ENCODE measurements at regions not wholly inside any gene's neighbourhood (a gene's known extent, or its start where the extent isn't known, plus 50 kb on each side); places are given as distances from the start of the nearest gene placed in this dataset.

- TF ChIP-seq RB1 (IDR thresholded peaks at IDR 0.05; ENCODE audit: borderline replicate concordance) (no peak), POLR2AphosphoS5 (IDR thresholded peaks at IDR 0.05; ENCODE audit: low read length) (no peak), CEBPB (IDR thresholded peaks at IDR 0.05; ENCODE audit: borderline replicate concordance in 1 of 2, low read depth in 2 of 2, low read length in 2 of 2) (no peak), HSF1 (IDR thresholded peaks at IDR 0.05; ENCODE audit: low read depth, low read length) (no peak), ZNF592 (IDR thresholded peaks at IDR 0.05) (no peak), FOXM1 (IDR thresholded peaks at IDR 0.05; ENCODE audit: low read depth, low read length) (no peak), CHD1 (IDR thresholded peaks at IDR 0.05; ENCODE audit: low read depth, low read length) (no peak)
- TF ChIP-seq, protein P1, sequence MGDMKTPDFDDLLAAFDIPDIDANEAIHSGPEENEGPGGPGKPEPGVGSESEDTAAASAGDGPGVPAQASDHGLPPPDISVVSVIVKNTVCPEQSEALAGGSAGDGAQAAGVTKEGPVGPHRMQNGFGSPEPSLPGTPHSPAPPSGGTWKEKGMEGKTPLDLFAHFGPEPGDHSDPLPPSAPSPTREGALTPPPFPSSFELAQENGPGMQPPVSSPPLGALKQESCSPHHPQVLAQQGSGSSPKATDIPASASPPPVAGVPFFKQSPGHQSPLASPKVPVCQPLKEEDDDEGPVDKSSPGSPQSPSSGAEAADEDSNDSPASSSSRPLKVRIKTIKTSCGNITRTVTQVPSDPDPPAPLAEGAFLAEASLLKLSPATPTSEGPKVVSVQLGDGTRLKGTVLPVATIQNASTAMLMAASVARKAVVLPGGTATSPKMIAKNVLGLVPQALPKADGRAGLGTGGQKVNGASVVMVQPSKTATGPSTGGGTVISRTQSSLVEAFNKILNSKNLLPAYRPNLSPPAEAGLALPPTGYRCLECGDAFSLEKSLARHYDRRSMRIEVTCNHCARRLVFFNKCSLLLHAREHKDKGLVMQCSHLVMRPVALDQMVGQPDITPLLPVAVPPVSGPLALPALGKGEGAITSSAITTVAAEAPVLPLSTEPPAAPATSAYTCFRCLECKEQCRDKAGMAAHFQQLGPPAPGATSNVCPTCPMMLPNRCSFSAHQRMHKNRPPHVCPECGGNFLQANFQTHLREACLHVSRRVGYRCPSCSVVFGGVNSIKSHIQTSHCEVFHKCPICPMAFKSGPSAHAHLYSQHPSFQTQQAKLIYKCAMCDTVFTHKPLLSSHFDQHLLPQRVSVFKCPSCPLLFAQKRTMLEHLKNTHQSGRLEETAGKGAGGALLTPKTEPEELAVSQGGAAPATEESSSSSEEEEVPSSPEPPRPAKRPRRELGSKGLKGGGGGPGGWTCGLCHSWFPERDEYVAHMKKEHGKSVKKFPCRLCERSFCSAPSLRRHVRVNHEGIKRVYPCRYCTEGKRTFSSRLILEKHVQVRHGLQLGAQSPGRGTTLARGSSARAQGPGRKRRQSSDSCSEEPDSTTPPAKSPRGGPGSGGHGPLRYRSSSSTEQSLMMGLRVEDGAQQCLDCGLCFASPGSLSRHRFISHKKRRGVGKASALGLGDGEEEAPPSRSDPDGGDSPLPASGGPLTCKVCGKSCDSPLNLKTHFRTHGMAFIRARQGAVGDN (IDR thresholded peaks at IDR 0.05), result no peak
These were observed 440.0 kb downstream of the ANKRD7 start (continued) for GRCh38 chr7:118664498-118664897.
